H9 (cell line): ENCODE measurements at regions not wholly inside any gene's neighbourhood (a gene's known extent, or its start where the extent isn't known, plus 50 kb on each side); places are given as distances from the start of the nearest gene placed in this dataset.

Source experiments
- DNase-seq: peaks from one replicate; pipeline ENCODE4 v3.0.0-alpha.2; 2017
- H2AFZ ChIP-seq: one replicate; pipeline ENCODE4 v1.6.1; 2013; ENCODE audit warnings: mild to moderate bottlenecking, low read length, control low read depth, moderate library complexity
- H2AK5ac ChIP-seq: 2 replicates; pipeline ENCODE4 v1.6.1; 2013; ENCODE audit warnings: low read length, control low read depth, mixed read lengths; ENCODE audit not compliant: insufficient read length
- H2BK120ac ChIP-seq: one replicate; pipeline ENCODE4 v1.6.1; 2013; ENCODE audit warnings: low read depth, mild to moderate bottlenecking, low read length, control low read depth, inconsistent platforms; ENCODE audit not compliant: poor library complexity, severe bottlenecking
- H2BK12ac ChIP-seq: 2 replicates; pipeline ENCODE4 v1.6.1; 2013; ENCODE audit warnings: low read length, control low read depth, mixed read lengths, low read depth; ENCODE audit not compliant: insufficient read length
- H2BK15ac ChIP-seq: 2 replicates; pipeline ENCODE4 v1.6.1; 2013; ENCODE audit warnings: low read depth, low read length, control low read depth
- H2BK20ac ChIP-seq: one replicate; pipeline ENCODE4 v1.6.1; 2013; ENCODE audit warnings: low read depth, mild to moderate bottlenecking, low read length, control low read depth, inconsistent platforms; ENCODE audit not compliant: poor library complexity, severe bottlenecking
- H2BK5ac ChIP-seq: 2 replicates; pipeline ENCODE4 v1.6.1; 2013; ENCODE audit warnings: low read length, control low read depth, mixed read lengths; ENCODE audit not compliant: insufficient read length
- H3K14ac ChIP-seq: 2 replicates; pipeline ENCODE4 v1.6.1; 2013; ENCODE audit warnings: low read length, control low read depth; ENCODE audit not compliant: insufficient read depth
- H3K18ac ChIP-seq: 2 replicates; pipeline ENCODE4 v1.6.1; 2013; ENCODE audit warnings: low read depth, mild to moderate bottlenecking, mixed read lengths, low read length, control low read depth; ENCODE audit not compliant: insufficient read length
- H3K23ac ChIP-seq: 2 replicates; pipeline ENCODE4 v1.6.1; 2013; ENCODE audit warnings: low read length, control low read depth, mixed read lengths, low read depth; ENCODE audit not compliant: insufficient read length
- H3K23me2 ChIP-seq: 2 replicates; pipeline ENCODE4 v1.6.1; 2013; ENCODE audit warnings: low read depth, mild to moderate bottlenecking, mixed read lengths, low read length, control low read depth; ENCODE audit not compliant: insufficient read length, poor library complexity, severe bottlenecking
- H3K27ac ChIP-seq: 2 replicates; pipeline ENCODE4 v1.5.1; 2013; ENCODE audit warnings: low read length, control low read depth, mixed read lengths, low read depth; ENCODE audit not compliant: insufficient read length
- H3K27me3 ChIP-seq: 2 replicates; pipeline ENCODE4 v1.6.1; 2013; ENCODE audit warnings: low read length, control low read depth, inconsistent platforms; ENCODE audit not compliant: insufficient read depth
- H3K4ac ChIP-seq: 2 replicates; pipeline ENCODE4 v1.6.1; 2013; ENCODE audit warnings: low read depth, mild to moderate bottlenecking, control low read depth, inconsistent platforms, low read length, moderate library complexity
- H3K4me1 ChIP-seq: 2 replicates; pipeline ENCODE4 v1.6.1; 2013; ENCODE audit warnings: low read length, control low read depth, inconsistent platforms; ENCODE audit not compliant: insufficient read depth
- H3K4me2 ChIP-seq: 2 replicates; pipeline ENCODE4 v1.6.1; 2013; ENCODE audit warnings: low read length, control low read depth, mixed read lengths; ENCODE audit not compliant: insufficient read length, insufficient read depth
- H3K56ac ChIP-seq: 2 replicates; pipeline ENCODE4 v1.6.1; 2013; ENCODE audit warnings: low read depth, mild to moderate bottlenecking, mixed read lengths, low read length, control low read depth; ENCODE audit not compliant: insufficient read length
- H3K79me1 ChIP-seq: 2 replicates; pipeline ENCODE4 v1.6.1; 2013; ENCODE audit warnings: low read depth, mild to moderate bottlenecking, moderate library complexity, low read length, control low read depth, inconsistent platforms; ENCODE audit not compliant: insufficient read depth, poor library complexity, severe bottlenecking
- H3K79me2 ChIP-seq: 2 replicates; pipeline ENCODE4 v1.6.1; 2013; ENCODE audit warnings: low read length, control low read depth, inconsistent platforms; ENCODE audit not compliant: insufficient read depth
- H3K9ac ChIP-seq: 2 replicates; pipeline ENCODE4 v1.6.1; 2013; ENCODE audit warnings: low read length, control low read depth, mixed read lengths; ENCODE audit not compliant: insufficient read length; ENCODE audit errors: extremely low read depth
- H3K9me3 ChIP-seq: one replicate; pipeline ENCODE4 v1.6.1; 2013; ENCODE audit warnings: low read depth, low read length, inconsistent platforms; ENCODE audit not compliant: control insufficient read depth
- H3T11ph ChIP-seq: one replicate; pipeline ENCODE4 v1.6.1; 2013; ENCODE audit warnings: mild to moderate bottlenecking, low read length, control low read depth, inconsistent platforms
- H4K20me1 ChIP-seq: one replicate; pipeline ENCODE4 v1.6.1; 2013; ENCODE audit not compliant: control insufficient read depth, insufficient read length, insufficient read depth
- H4K5ac ChIP-seq: 2 replicates; pipeline ENCODE4 v1.6.1; 2013; ENCODE audit warnings: low read depth, mild to moderate bottlenecking, mixed read lengths, low read length, control low read depth; ENCODE audit not compliant: insufficient read length
- H4K8ac ChIP-seq: replicated peaks from 2 replicates; pipeline ENCODE4 v1.6.1; 2013; ENCODE audit warnings: low read length, control low read depth, mixed read lengths, low read depth; ENCODE audit not compliant: insufficient read length
- H4K91ac ChIP-seq: 2 replicates; pipeline ENCODE4 v1.6.1; 2013; ENCODE audit warnings: low read depth, mild to moderate bottlenecking, moderate library complexity, mixed read lengths, low read length, control low read depth; ENCODE audit not compliant: insufficient read length
- H3K27ac Mint-ChIP-seq, 3 experiments: 2 replicates in 2 of 3; 3 replicates in 1 of 3; pipeline ENCODE4 v1.8.0; 2020 to 2021; ENCODE audit warnings: mixed read lengths in 3 of 3, mild to moderate bottlenecking in 1 of 3, moderate library complexity in 1 of 3
- H3K27me3 Mint-ChIP-seq: 2 replicates; pipeline ENCODE4 v1.8.0; 2021; ENCODE audit warnings: low read depth, mild to moderate bottlenecking, moderate library complexity, mixed read lengths
- H3K36me3 Mint-ChIP-seq, 3 experiments: 2 replicates in 2 of 3; 3 replicates in 1 of 3; pipeline ENCODE4 v1.8.0; 2020 to 2021; ENCODE audit warnings: low read depth in 3 of 3, mixed read lengths in 3 of 3; ENCODE audit not compliant: insufficient read depth in 1 of 3
- H3K4me1 Mint-ChIP-seq, 2 experiments: 2 replicates each; pipeline ENCODE4 v1.8.0; 2020; ENCODE audit warnings: mixed read lengths in 2 of 2
- H3K4me3 Mint-ChIP-seq, 2 experiments: 2 replicates in 1 of 2; 3 replicates in 1 of 2; pipeline ENCODE4 v1.8.0; 2020 to 2021; ENCODE audit warnings: mild to moderate bottlenecking in 2 of 2, mixed read lengths in 2 of 2, moderate library complexity in 1 of 2
- H3K9me3 Mint-ChIP-seq, 2 experiments: 2 replicates in 1 of 2; 3 replicates in 1 of 2; pipeline ENCODE4 v1.8.0; 2020; ENCODE audit warnings: mild to moderate bottlenecking in 2 of 2, mixed read lengths in 2 of 2, moderate library complexity in 1 of 2
- CTCF ChIP-seq: fragments of 200-600 bp; sonication (generic); conservative IDR thresholded peaks from 3 replicates; pipeline ENCODE4 v1.8.0; 2021; ENCODE audit warnings: antibody characterized with exemption, mild to moderate bottlenecking
- WGBS: extraction: QIAGEN DNeasy Blood & Tissue Kit; methylation state at CpG from one replicate; pipeline ENCODE4 v1.1.7; 2013; ENCODE audit warnings: missing lambda C conversion rate, low lambda C conversion rate, mixed read lengths; ENCODE audit not compliant: insufficient read length; ENCODE audit errors: extremely low coverage; 5-methylcytosine and 5-hydroxymethylcytosine counted together

GRCh38 chr6:2557181-2557720 is 193.5 kb downstream of the MYLK4 start:
- Histone ChIP-seq H3T11ph (no peak overlapping the region), H3K9me3 (no peaks in the 10 kb centered on the region), H3K4me2 (no peak overlapping the region), H2AK5ac (no peak overlapping the region), H3K79me1 (no peaks in the 10 kb centered on the region), H2AFZ (no peak overlapping the region), H3K4me1 (no peaks in the 10 kb centered on the region), H3K14ac (no peak overlapping the region), H2BK120ac (no peak overlapping the region), H4K91ac (no peak overlapping the region), H3K27ac (no peak overlapping the region), H3K4ac (no peak overlapping the region), H3K23ac (no peak overlapping the region), H3K79me2 (no peaks in the 10 kb centered on the region), H3K23me2 (no peaks in the 10 kb centered on the region), H3K18ac (no peak overlapping the region), H4K20me1 (no peaks in the 10 kb centered on the region), H3K9ac (no peak overlapping the region), H2BK15ac (no peak overlapping the region), H2BK20ac (no peak overlapping the region), H3K27me3 (no peaks in the 10 kb centered on the region), H4K8ac (no peak overlapping the region), H2BK5ac (no peak overlapping the region), H4K5ac (no peak overlapping the region), H3K56ac (no peak overlapping the region), H2BK12ac (no peak overlapping the region)
- no peak for DNase-seq
- Mint-ChIP-seq H3K36me3 (no peaks in the 10 kb centered on the region; a peak in 1 of 7 replicates), H3K9me3 (no peaks in the 10 kb centered on the region; a peak in 1 of 5 replicates), H3K27ac (no peak overlapping the region), H3K4me3 (no peak overlapping the region), H3K27me3 (peaks cover 5% of the 10 kb centered on the region; the same call in 1 of the 2 replicates), H3K4me1 (peaks cover 19 to 32% of the 10 kb centered on the region in 2 experiments)
- WGBS: no CpG with 5 or more reads among the region's 7 CpGs
- no peak for TF ChIP-seq CTCF
